ENCODE measurements at regions not wholly inside any gene's neighbourhood (a gene's known extent, or its start where the extent isn't known, plus 50 kb on each side); places are given as distances from the start of the nearest gene placed in this dataset.

DNA sequence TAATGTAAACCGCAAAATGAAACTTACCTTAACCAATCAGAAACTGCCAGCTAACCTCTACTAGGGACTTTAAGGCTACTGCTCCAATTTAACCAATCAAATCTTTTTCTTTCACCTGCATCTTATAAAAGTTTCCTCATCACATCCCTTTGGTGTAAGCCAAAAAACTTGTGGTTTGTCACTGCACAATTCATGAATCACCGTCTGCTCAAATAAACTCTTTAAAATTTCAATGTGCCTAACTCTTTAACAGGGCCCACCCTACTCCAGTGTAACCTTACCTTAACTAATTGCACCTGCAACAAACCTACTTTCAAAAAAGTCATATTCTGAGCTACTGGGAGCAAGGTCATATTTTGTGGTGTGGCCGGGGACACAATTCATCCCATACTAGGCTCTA, 172.2 kb upstream of the GRAMD2B start:
- no peaks in the 10 kb centered on the region for H3K27me3 ChIP-seq
- H3K27ac Mint-ChIP-seq = no peak overlapping the region
- H3F3A ChIP-seq (ENCODE audit: low read depth) = no peaks in the 10 kb centered on the region
- H3K9ac ChIP-seq = no peak overlapping the region
- peaks cover 2% of the 10 kb centered on the region for H3K36me3 Mint-ChIP-seq
- H3K4me3 Mint-ChIP-seq = no peak overlapping the region
- H3K27me3 Mint-ChIP-seq (ENCODE audit: insufficient read depth, low read depth) = no peaks in the 10 kb centered on the region
- no peaks in the 10 kb centered on the region for H3K36me3 ChIP-seq
- H4K20me1 ChIP-seq (ENCODE audit: low read depth) = no peaks in the 10 kb centered on the region
- no peaks in the 10 kb centered on the region for H3K9me3 ChIP-seq (ENCODE audit: low read depth)
- no peak overlapping the region for H3K27ac ChIP-seq
- no peak overlapping the region for H3K4me2 ChIP-seq
- H3K4me1 ChIP-seq = no peaks in the 10 kb centered on the region
- H2AFZ ChIP-seq (replicated peaks) = no peak overlapping the region
- H3K4me3 ChIP-seq = no peak overlapping the region
- TF ChIP-seq EZH2 (IDR thresholded peaks at IDR 0.05) = no peak
- TF ChIP-seq, protein P1, sequence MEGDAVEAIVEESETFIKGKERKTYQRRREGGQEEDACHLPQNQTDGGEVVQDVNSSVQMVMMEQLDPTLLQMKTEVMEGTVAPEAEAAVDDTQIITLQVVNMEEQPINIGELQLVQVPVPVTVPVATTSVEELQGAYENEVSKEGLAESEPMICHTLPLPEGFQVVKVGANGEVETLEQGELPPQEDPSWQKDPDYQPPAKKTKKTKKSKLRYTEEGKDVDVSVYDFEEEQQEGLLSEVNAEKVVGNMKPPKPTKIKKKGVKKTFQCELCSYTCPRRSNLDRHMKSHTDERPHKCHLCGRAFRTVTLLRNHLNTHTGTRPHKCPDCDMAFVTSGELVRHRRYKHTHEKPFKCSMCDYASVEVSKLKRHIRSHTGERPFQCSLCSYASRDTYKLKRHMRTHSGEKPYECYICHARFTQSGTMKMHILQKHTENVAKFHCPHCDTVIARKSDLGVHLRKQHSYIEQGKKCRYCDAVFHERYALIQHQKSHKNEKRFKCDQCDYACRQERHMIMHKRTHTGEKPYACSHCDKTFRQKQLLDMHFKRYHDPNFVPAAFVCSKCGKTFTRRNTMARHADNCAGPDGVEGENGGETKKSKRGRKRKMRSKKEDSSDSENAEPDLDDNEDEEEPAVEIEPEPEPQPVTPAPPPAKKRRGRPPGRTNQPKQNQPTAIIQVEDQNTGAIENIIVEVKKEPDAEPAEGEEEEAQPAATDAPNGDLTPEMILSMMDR (IDR thresholded peaks at IDR 0.05) = no peak
- TF ChIP-seq EZH2phosphoT487 (IDR thresholded peaks at IDR 0.05) = no peak
- no peaks in the 10 kb centered on the region for H3K79me2 ChIP-seq (ENCODE audit: low read depth)
- peaks cover 12% of the 10 kb centered on the region for H3K9me3 Mint-ChIP-seq
- peaks cover 17% of the 10 kb centered on the region for H3K4me1 Mint-ChIP-seq
- DNase-seq (ENCODE audit: low spot score) = no peak

DNA sequence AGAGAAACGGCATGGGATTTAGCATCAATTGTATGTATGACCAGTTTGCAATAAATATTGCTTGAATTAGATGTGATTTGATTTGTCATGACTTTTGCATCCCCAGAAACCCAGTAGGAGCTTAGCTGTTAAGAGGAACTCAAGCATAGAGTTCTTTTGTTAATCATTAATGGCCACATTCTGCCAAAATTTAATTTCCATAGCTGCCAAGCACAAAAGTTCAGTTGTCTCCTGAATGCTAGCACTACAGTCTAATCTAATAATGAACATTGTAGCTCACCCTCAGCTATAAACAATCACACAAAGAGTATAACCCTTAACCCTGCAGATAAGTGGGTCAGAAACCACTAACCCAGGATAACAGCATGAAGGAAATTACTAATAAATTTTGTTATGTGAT, 169.8 kb upstream of the GRAMD2B start:
- no peak for TF ChIP-seq EZH2 (IDR thresholded peaks at IDR 0.05)
- TF ChIP-seq, protein P1 (IDR thresholded peaks at IDR 0.05) = no peak
- no peak for TF ChIP-seq EZH2phosphoT487 (IDR thresholded peaks at IDR 0.05)
- H4K20me1 ChIP-seq (ENCODE audit: low read depth) = no peaks in the 10 kb centered on the region

DNA sequence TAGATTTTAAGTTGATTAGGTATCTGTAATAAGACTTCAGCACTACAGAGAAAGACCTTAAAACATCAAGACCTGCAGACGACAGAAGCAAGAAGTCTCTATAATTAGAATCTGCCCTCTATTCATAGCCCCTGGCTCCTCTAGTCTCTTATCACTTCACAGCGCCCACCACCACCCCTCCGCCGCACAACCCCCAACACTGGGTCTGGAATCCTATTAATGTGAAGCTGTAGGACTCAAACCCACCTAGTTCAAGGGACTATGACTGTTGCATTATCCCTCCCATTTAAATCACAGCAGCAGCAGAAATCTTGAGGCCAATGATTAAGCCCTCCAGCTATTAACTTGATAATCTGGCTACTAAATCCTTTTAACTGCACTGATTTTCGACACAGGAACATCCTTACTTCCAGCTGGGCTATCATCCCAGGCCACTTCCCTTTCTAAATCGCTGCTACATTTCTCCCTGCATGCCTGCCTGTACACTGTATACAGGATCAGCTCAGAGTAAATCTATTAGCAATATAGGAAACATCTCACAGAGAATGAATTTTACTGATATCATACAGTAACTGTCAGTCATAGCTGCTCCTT, 159.5 kb upstream of the GRAMD2B start:
- Histone ChIP-seq H3F3A (ENCODE audit: low read depth) (no peaks in the 10 kb centered on the region), H4K20me1 (ENCODE audit: low read depth) (no peaks in the 10 kb centered on the region), H3K27me3 (no peaks in the 10 kb centered on the region), H3K4me2 (peak overlapping the region; percentile 32), H3K4me3 (no peak overlapping the region), H3K9me3 (ENCODE audit: low read depth) (no peaks in the 10 kb centered on the region), H3K36me3 (no peaks in the 10 kb centered on the region), H3K79me2 (ENCODE audit: low read depth) (no peaks in the 10 kb centered on the region), H3K4me1 (peaks cover 14% of the 10 kb centered on the region), H3K27ac (no peak overlapping the region), H2AFZ (replicated peaks) (no peak overlapping the region), H3K9ac (no peak overlapping the region)
- H3K36me3 Mint-ChIP-seq = peaks cover 2% of the 10 kb centered on the region
- H3K27ac Mint-ChIP-seq = no peak overlapping the region
- H3K4me1 Mint-ChIP-seq = peaks cover 30% of the 10 kb centered on the region
- DNase-seq (ENCODE audit: low spot score) = peak; percentile 23
- TF ChIP-seq EZH2 (IDR thresholded peaks at IDR 0.05) (no peak), EZH2phosphoT487 (IDR thresholded peaks at IDR 0.05) (no peak)
- TF ChIP-seq, protein P1 (IDR thresholded peaks at IDR 0.05) = no peak
- H3K4me3 Mint-ChIP-seq = no peak overlapping the region
- H3K9me3 Mint-ChIP-seq = peaks cover 40% of the 10 kb centered on the region
- H3K27me3 Mint-ChIP-seq (ENCODE audit: insufficient read depth, low read depth) = peaks cover 7% of the 10 kb centered on the region

More for the DNA sequence above, 169.8 kb upstream of the GRAMD2B start:
- Mint-ChIP-seq H3K4me1 (peaks cover 17% of the 10 kb centered on the region), H3K36me3 (peaks cover 5% of the 10 kb centered on the region), H3K27ac (peak overlapping the region; percentile 39), H3K27me3 (ENCODE audit: insufficient read depth, low read depth) (peaks cover 5% of the 10 kb centered on the region), H3K9me3 (peaks cover 19% of the 10 kb centered on the region), H3K4me3 (no peak overlapping the region)
- Histone ChIP-seq H3K4me1 (no peaks in the 10 kb centered on the region), H3K27me3 (no peaks in the 10 kb centered on the region), H2AFZ (replicated peaks) (no peak overlapping the region), H3K79me2 (ENCODE audit: low read depth) (no peaks in the 10 kb centered on the region), H3K27ac (no peak overlapping the region), H3K9ac (no peak overlapping the region), H3F3A (ENCODE audit: low read depth) (no peaks in the 10 kb centered on the region), H3K36me3 (no peaks in the 10 kb centered on the region), H3K9me3 (ENCODE audit: low read depth) (no peaks in the 10 kb centered on the region), H3K4me2 (no peak overlapping the region), H3K4me3 (no peak overlapping the region)
- DNase-seq (ENCODE audit: low spot score) = no peak
